ENCODE measurements at regions not wholly inside any gene's neighbourhood (a gene's known extent, or its start where the extent isn't known, plus 50 kb on each side); places are given as distances from the start of the nearest gene placed in this dataset.

- ChIA-PET POLR2A (no interaction called here), CTCF (no interaction called here)
These were observed 129.7 kb downstream of the FAXC start for GRCh38 chr6:99219788-99220187.

GRCh38 chr6:99216959-99217358 is 132.5 kb downstream of the FAXC start:
- ChIA-PET CTCF (no interaction called here), POLR2A (no interaction called here)

- ChIA-PET CTCF (no interaction called here), POLR2A (no interaction called here)
These were observed 153.4 kb downstream of the FAXC start for GRCh38 chr6:99195986-99196655.

GRCh38 chr6:99192561-99192960 is 156.9 kb downstream of the FAXC start:
- POLR2A ChIA-PET = no interaction called here
- CTCF ChIA-PET = no interaction called here

- ChIA-PET POLR2A (no interaction called here), CTCF (no interaction called here)
These were observed 159.4 kb downstream of the FAXC start for GRCh38 chr6:99189823-99190721.

GRCh38 chr6:99187429-99187828 is 162.0 kb downstream of the FAXC start:
- CTCF ChIA-PET = interaction anchor here (0.5 kb wide), 1 partner anchor 623 kb away, joined by 4 read pairs; no protein-coding TSS in a partner anchor
- POLR2A ChIA-PET = no interaction called here

- POLR2A ChIA-PET = no interaction called here
These were observed 163.1 kb downstream of the FAXC start for GRCh38 chr6:99186417-99186816.

GRCh38 chr6:99185525-99185924 is 163.9 kb downstream of the FAXC start:
- ChIA-PET POLR2A (no interaction called here), CTCF (no interaction called here)

More at GRCh38 chr6:99186417-99186816, 163.1 kb downstream of the FAXC start:
- CTCF ChIA-PET = no interaction called here

GRCh38 chr6:99184696-99185095 is 164.8 kb downstream of the FAXC start:
- POLR2A ChIA-PET = no interaction called here
- CTCF ChIA-PET = no interaction called here

GRCh38 chr6:99183066-99183465 is 166.4 kb downstream of the FAXC start:
- CTCF ChIA-PET = no interaction called here

GRCh38 chr6:99181174-99181573 is 168.3 kb downstream of the FAXC start:
- ChIA-PET CTCF (no interaction called here), POLR2A (no interaction called here)

More at GRCh38 chr6:99183066-99183465, 166.4 kb downstream of the FAXC start:
- POLR2A ChIA-PET = no interaction called here

- POLR2A ChIA-PET = no interaction called here
- CTCF ChIA-PET = interaction anchor here (0.7 kb wide), 1 partner anchor 43 kb away, joined by 3 read pairs; no protein-coding TSS in a partner anchor
These were observed 171.3 kb downstream of the FAXC start for GRCh38 chr6:99178168-99178567.

- CTCF ChIA-PET = interaction anchor here (0.7 kb wide), 1 partner anchor 43 kb away, joined by 3 read pairs; no protein-coding TSS in a partner anchor
- POLR2A ChIA-PET = no interaction called here
These were observed 171.7 kb downstream of the FAXC start for GRCh38 chr6:99177736-99178135.

GRCh38 chr6:99165838-99166237 is 183.6 kb downstream of the FAXC start:
- POLR2A ChIA-PET = no interaction called here
- CTCF ChIA-PET = no interaction called here

GRCh38 chr6:99152347-99152643 is 197.2 kb downstream of the FAXC start:
- ChIA-PET POLR2A (no interaction called here), CTCF (interaction anchor here (1.3 kb wide), 1 partner anchor 90 kb away, joined by 8 read pairs; no protein-coding TSS in a partner anchor)

- ChIA-PET POLR2A (no interaction called here), CTCF (interaction anchor here (1.3 kb wide), 2 partner anchors 12 to 90 kb away, joined by 3 to 8 read pairs; no protein-coding TSS in a partner anchor)
These were observed 197.7 kb downstream of the FAXC start for GRCh38 chr6:99151634-99152346.

GRCh38 chr6:99148761-99149160 is 200.7 kb downstream of the FAXC start:
- ChIA-PET POLR2A (no interaction called here), CTCF (no interaction called here)

- ChIA-PET POLR2A (no interaction called here), CTCF (no interaction called here)
These were observed 200.4 kb upstream of the FBXL4 start for GRCh38 chr6:99148111-99148510.

- POLR2A ChIA-PET = no interaction called here
- CTCF ChIA-PET = no interaction called here
These were observed 199.5 kb upstream of the FBXL4 start for GRCh38 chr6:99147206-99147605.

GRCh38 chr6:99146711-99147110 is 199.0 kb upstream of the FBXL4 start:
- CTCF ChIA-PET = no interaction called here
- POLR2A ChIA-PET = no interaction called here

- CTCF ChIA-PET = no interaction called here
- POLR2A ChIA-PET = no interaction called here
These were observed 198.0 kb upstream of the FBXL4 start for GRCh38 chr6:99145738-99146137.

All from activated CD8-positive, alpha-beta memory T cell treated with anti-CD3 and anti-CD28 coated beads for 36 hours (primary cell).